HepG2 (cell line): ENCODE measurements at regions not wholly inside any gene's neighbourhood (a gene's known extent, or its start where the extent isn't known, plus 50 kb on each side); places are given as distances from the start of the nearest gene placed in this dataset.

Experiments used
- DMAP1 ChIP-seq: IDR thresholded peaks from 2 replicates; pipeline ENCODE4 v1.6.1; 2016
- GABPA ChIP-seq, 2 experiments: IDR thresholded peaks; 2 replicates each; pipeline ENCODE4 v1.6.1; 2011 to 2016; ENCODE audit warnings: low read depth in 2 of 2, low read length in 1 of 2, missing biosample characterization in 1 of 2, missing genetic modification characterization in 1 of 2
- HNRNPUL1 ChIP-seq: fragments of 200-400 bp; formaldehyde crosslinking; IDR thresholded peaks from 2 replicates; pipeline ENCODE4 v1.6.1; 2017; ENCODE audit warnings: low read depth, mild to moderate bottlenecking, low read length, moderate library complexity
- HOXA3 ChIP-seq: sonication (generic); formaldehyde crosslinking; IDR thresholded peaks from 2 replicates; pipeline ENCODE4 v1.5.0; 2020; ENCODE audit warnings: missing genetic modification reagents
- MTA3 ChIP-seq: sonication (generic); formaldehyde crosslinking; IDR thresholded peaks from 2 replicates; pipeline ENCODE4 v1.4.0; 2020; ENCODE audit warnings: missing genetic modification reagents
- PRMT3 ChIP-seq: sonication (generic); formaldehyde crosslinking; IDR thresholded peaks from 2 replicates; pipeline ENCODE4 v1.8.1; 2022; ENCODE audit warnings: low read depth, mild to moderate bottlenecking, moderate library complexity, missing genetic modification reagents, borderline replicate concordance
- SIX1 ChIP-seq: sonication (generic); formaldehyde crosslinking; IDR thresholded peaks from 2 replicates; pipeline ENCODE4 v1.4.0; 2020; ENCODE audit warnings: missing genetic modification reagents, borderline replicate concordance
- SP1 ChIP-seq, 2 experiments: fragments of 450-650 bp in 1 of 2; sonication (generic) in 1 of 2; formaldehyde crosslinking in 1 of 2; IDR thresholded peaks; 2 replicates each; pipeline versions ENCODE4 v1.4.0 to v1.6.1; 2016 to 2020; ENCODE audit warnings: missing genetic modification reagents in 1 of 2
- TMF1 ChIP-seq: sonication (generic); formaldehyde crosslinking; IDR thresholded peaks from 2 replicates; pipeline ENCODE4 v1.8.1; 2022; ENCODE audit warnings: low read depth, missing genetic modification reagents
- XRCC5 ChIP-seq: fragments of 200-400 bp; formaldehyde crosslinking; optimal IDR thresholded peaks from 2 replicates; pipeline ENCODE3; 2017; ENCODE audit warnings: mild to moderate bottlenecking, low read length
- ZKSCAN8 ChIP-seq: IDR thresholded peaks from 2 replicates; pipeline ENCODE4 v1.6.1; 2016; ENCODE audit warnings: borderline replicate concordance, missing genetic modification reagents, missing compliant biosample characterization
- ZNF296 ChIP-seq: sonication (generic); formaldehyde crosslinking; conservative IDR thresholded peaks from 2 replicates; pipeline ENCODE4 v1.5.0; 2020; ENCODE audit warnings: mild to moderate bottlenecking, missing genetic modification reagents
- ZNF781 ChIP-seq: sonication (generic); formaldehyde crosslinking; IDR thresholded peaks from 2 replicates; pipeline ENCODE4 v1.5.1; 2020; ENCODE audit warnings: borderline replicate concordance, mild to moderate bottlenecking, missing genetic modification reagents; ENCODE audit errors: not compliant biosample characterization
- TF ChIP-seq, protein P1 (sequence below): sonication (generic); formaldehyde crosslinking; IDR thresholded peaks from 2 replicates; pipeline ENCODE4 v1.4.0; 2020; ENCODE audit warnings: mild to moderate bottlenecking, missing genetic modification reagents
- TF ChIP-seq, protein P2 (sequence below): IDR thresholded peaks from 2 replicates; pipeline ENCODE4 v1.6.1; 2016; ENCODE audit warnings: low read depth, control low read depth
- TF ChIP-seq, protein P3 (sequence below): sonication (generic); formaldehyde crosslinking; conservative IDR thresholded peaks from 2 replicates; pipeline ENCODE4 v1.8.0; 2022; ENCODE audit warnings: missing genetic modification reagents
- TF ChIP-seq, protein P4 (sequence below): sonication (generic); formaldehyde crosslinking; IDR thresholded peaks from 2 replicates; pipeline ENCODE4 v1.5.0; 2020; ENCODE audit warnings: mild to moderate bottlenecking, missing genetic modification reagents
- TF ChIP-seq, protein P5 (sequence below): sonication (generic); formaldehyde crosslinking; IDR thresholded peaks from 2 replicates; pipeline ENCODE4 v1.5.0; 2020; ENCODE audit warnings: missing genetic modification reagents
- TF ChIP-seq, protein P6 (sequence below): sonication (generic); formaldehyde crosslinking; IDR thresholded peaks from 2 replicates; pipeline ENCODE4 v1.5.1; 2020; ENCODE audit warnings: missing genetic modification reagents, mild to moderate bottlenecking, borderline replicate concordance

DNA sequence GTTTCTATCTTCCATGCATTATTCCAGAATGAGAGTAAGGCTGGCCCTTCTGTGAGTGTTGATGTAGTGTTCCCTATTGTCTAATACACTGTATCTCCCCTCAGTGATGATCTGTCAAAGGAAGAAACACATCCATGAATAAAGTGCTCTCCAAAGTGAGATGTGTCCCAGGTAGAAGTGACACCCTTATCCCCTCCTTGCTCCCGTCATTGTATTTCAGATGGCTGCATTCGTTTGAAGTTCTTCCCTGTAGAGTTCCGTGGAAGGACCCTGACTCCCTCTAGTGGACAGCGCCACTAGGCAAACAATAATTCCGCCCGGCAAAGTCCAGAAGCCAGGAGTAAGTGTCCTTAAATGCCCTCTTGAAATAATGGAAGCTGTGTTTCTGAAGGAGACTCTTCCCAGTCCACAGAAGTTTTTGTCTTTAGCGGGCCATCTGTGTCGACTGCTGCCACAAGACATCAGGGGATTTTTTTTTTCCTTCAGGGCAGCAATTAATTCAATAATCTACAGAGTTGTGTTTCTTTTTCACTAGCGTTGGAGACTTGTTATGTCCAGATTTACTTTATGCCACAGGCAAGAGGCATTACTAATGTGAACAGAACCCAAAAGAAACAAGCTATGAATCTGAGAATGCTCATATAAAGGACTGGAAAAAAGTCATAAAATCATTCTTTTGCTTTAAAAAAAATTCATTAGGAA is 64.6 kb downstream of the THNSL1 start (continued):
- no peak for TF ChIP-seq MTA3 (CRISPR knock-in tag)
- TF ChIP-seq PRMT3 (CRISPR knock-in tag) = no peak
- TF ChIP-seq, protein P1, sequence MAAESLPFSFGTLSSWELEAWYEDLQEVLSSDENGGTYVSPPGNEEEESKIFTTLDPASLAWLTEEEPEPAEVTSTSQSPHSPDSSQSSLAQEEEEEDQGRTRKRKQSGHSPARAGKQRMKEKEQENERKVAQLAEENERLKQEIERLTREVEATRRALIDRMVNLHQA (CRISPR knock-in tag) = no peak
- TF ChIP-seq ZNF296 (CRISPR knock-in tag) = no peak
- no peak for TF ChIP-seq SP1 (IDR thresholded peaks at IDR 0.05)
- no peak for TF ChIP-seq SP1 (CRISPR knock-in tag; IDR thresholded peaks at IDR 0.05)
- TF ChIP-seq HNRNPUL1 = no peak
- no peak for TF ChIP-seq TMF1 (CRISPR knock-in tag)
- TF ChIP-seq XRCC5 = peak; percentile 77
- no peak for TF ChIP-seq ZNF781 (CRISPR knock-in tag)
- TF ChIP-seq GABPA (IDR thresholded peaks at IDR 0.05; ENCODE audit: low read depth, low read length) = no peak
- peak; percentile 31; the same call in 1 of the 2 replicates for TF ChIP-seq GABPA (CRISPR knock-in tag; IDR thresholded peaks at IDR 0.05; ENCODE audit: low read depth)
- peak; percentile 27; the same call in 1 of the 2 replicates for TF ChIP-seq HOXA3 (CRISPR knock-in tag)
- TF ChIP-seq, protein P2, sequence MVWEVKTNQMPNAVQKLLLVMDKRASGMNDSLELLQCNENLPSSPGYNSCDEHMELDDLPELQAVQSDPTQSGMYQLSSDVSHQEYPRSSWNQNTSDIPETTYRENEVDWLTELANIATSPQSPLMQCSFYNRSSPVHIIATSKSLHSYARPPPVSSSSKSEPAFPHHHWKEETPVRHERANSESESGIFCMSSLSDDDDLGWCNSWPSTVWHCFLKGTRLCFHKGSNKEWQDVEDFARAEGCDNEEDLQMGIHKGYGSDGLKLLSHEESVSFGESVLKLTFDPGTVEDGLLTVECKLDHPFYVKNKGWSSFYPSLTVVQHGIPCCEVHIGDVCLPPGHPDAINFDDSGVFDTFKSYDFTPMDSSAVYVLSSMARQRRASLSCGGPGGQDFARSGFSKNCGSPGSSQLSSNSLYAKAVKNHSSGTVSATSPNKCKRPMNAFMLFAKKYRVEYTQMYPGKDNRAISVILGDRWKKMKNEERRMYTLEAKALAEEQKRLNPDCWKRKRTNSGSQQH = no peak
- TF ChIP-seq, protein P3, sequence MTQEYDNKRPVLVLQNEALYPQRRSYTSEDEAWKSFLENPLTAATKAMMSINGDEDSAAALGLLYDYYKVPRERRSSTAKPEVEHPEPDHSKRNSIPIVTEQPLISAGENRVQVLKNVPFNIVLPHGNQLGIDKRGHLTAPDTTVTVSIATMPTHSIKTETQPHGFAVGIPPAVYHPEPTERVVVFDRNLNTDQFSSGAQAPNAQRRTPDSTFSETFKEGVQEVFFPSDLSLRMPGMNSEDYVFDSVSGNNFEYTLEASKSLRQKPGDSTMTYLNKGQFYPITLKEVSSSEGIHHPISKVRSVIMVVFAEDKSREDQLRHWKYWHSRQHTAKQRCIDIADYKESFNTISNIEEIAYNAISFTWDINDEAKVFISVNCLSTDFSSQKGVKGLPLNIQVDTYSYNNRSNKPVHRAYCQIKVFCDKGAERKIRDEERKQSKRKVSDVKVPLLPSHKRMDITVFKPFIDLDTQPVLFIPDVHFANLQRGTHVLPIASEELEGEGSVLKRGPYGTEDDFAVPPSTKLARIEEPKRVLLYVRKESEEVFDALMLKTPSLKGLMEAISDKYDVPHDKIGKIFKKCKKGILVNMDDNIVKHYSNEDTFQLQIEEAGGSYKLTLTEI (CRISPR knock-in tag) = no peak
- TF ChIP-seq ZKSCAN8 (CRISPR knock-in tag) = no peak
- no peak for TF ChIP-seq DMAP1 (CRISPR knock-in tag)
- TF ChIP-seq, protein P4, sequence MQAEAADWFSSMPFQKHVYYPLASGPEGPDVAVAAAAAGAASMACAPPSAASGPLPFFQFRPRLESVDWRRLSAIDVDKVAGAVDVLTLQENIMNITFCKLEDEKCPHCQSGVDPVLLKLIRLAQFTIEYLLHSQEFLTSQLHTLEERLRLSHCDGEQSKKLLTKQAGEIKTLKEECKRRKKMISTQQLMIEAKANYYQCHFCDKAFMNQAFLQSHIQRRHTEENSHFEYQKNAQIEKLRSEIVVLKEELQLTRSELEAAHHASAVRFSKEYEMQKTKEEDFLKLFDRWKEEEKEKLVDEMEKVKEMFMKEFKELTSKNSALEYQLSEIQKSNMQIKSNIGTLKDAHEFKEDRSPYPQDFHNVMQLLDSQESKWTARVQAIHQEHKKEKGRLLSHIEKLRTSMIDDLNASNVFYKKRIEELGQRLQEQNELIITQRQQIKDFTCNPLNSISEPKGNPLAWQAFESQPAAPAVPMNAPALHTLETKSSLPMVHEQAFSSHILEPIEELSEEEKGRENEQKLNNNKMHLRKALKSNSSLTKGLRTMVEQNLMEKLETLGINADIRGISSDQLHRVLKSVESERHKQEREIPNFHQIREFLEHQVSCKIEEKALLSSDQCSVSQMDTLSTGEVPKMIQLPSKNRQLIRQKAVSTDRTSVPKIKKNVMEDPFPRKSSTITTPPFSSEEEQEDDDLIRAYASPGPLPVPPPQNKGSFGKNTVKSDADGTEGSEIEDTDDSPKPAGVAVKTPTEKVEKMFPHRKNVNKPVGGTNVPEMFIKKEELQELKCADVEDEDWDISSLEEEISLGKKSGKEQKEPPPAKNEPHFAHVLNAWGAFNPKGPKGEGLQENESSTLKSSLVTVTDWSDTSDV (CRISPR knock-in tag) = no peak
- TF ChIP-seq, protein P5, sequence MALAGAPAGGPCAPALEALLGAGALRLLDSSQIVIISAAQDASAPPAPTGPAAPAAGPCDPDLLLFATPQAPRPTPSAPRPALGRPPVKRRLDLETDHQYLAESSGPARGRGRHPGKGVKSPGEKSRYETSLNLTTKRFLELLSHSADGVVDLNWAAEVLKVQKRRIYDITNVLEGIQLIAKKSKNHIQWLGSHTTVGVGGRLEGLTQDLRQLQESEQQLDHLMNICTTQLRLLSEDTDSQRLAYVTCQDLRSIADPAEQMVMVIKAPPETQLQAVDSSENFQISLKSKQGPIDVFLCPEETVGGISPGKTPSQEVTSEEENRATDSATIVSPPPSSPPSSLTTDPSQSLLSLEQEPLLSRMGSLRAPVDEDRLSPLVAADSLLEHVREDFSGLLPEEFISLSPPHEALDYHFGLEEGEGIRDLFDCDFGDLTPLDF (CRISPR knock-in tag) = no peak
- TF ChIP-seq SIX1 (CRISPR knock-in tag) = no peak
- TF ChIP-seq, protein P6, sequence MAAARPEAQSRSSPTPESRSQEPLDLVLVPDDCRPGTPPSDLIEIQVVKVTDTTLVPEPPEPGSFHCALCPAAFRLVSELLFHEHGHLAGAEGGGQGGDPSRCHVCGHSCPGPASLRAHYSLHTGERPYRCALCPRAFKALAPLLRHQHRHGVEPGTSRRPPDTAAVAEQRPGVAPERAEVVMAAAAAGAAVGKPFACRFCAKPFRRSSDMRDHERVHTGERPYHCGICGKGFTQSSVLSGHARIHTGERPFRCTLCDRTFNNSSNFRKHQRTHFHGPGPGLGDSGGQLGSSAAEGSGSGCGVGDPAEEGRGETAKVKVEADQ (CRISPR knock-in tag) = 0 out of 2 replicates have a peak, but pooled peaks have one; percentile 51
